IPS DF 6.9 (cell line): ENCODE measurements at regions not wholly inside any gene's neighbourhood (a gene's known extent, or its start where the extent isn't known, plus 50 kb on each side); places are given as distances from the start of the nearest gene placed in this dataset.

Experiments used
- DNase-seq: peaks from one replicate; pipeline ENCODE4 v3.0.0-alpha.2; 2013; ENCODE audit warnings: low read depth, low spot score
- H3K27ac ChIP-seq: one replicate; pipeline ENCODE4 v1.5.1; 2013; ENCODE audit warnings: low read length, control low read depth
- H3K27me3 ChIP-seq: 2 replicates; pipeline ENCODE4 v1.6.1; 2013; ENCODE audit warnings: mild to moderate bottlenecking, low read length; ENCODE audit not compliant: control insufficient read depth, insufficient read depth
- H3K36me3 ChIP-seq: 2 replicates; pipeline ENCODE4 v1.6.1; 2013; ENCODE audit warnings: low read length; ENCODE audit not compliant: control insufficient read depth, insufficient read depth
- H3K4me1 ChIP-seq: 2 replicates; pipeline ENCODE4 v1.6.1; 2013; ENCODE audit warnings: low read length; ENCODE audit not compliant: control insufficient read depth, insufficient read depth
- H3K4me3 ChIP-seq: 2 replicates; pipeline ENCODE4 v1.5.1; 2013; ENCODE audit warnings: mild to moderate bottlenecking, low read length
- H3K9me3 ChIP-seq: 2 replicates; pipeline ENCODE4 v1.6.1; 2013; ENCODE audit warnings: low read length, inconsistent platforms; ENCODE audit not compliant: control insufficient read depth, insufficient read depth
- WGBS: extraction: QIAGEN DNeasy Blood & Tissue Kit; methylation state at CpG from one replicate; pipeline ENCODE4 v1.1.7; 2013; ENCODE audit warnings: mixed read lengths, missing lambda C conversion rate; ENCODE audit not compliant: insufficient read length, insufficient coverage; 5-methylcytosine and 5-hydroxymethylcytosine counted together

DNA sequence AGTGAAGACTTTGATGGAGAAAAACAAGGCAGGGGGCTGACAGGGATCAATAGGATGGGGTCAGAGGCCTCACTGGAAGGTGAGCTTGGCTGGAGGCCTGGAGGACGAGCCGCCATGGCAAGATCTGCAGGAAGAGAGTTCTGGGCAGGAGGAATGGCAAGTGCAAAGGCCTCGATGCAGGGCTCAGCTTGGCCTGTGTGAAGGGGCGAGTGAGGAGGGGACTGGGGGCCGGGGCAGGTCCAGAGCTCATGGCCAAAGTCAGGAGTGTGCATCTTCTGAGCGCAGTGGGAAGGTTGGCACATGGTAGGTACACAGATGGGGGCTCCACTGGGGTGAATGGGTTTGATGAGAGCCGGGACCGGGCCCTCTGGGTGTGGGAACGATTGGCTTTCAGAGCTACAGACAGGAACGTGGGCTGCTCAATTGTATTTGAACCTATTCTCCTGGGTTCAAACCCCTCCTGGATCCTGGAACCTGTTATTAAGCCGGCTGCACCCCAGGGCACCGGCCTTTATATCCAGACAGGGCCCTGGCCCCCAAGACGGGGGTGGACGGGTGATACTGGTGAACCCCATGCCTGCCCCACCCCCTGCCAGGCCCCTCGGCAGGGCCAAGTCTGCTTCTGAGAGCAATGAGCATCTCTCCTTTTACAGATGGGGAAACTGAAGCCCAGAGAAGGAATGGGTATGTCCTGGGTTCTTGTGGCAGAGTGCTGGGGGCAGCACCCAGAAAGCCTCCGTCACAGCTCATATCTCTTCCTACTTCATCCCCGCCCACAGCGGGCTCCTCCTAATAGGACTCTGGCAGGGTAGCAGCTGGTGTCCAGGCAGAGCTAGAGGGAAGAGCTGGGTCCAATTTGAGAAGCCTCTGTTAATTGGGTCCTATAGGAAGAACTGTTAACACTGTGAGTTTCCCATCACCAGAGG lies 106.1 kb downstream of the CEBPB start:
- H3K36me3 ChIP-seq = no peaks in the 10 kb centered on the region
- no peak overlapping the region for H3K27ac ChIP-seq
- no peak for DNase-seq
- H3K4me1 ChIP-seq = no peaks in the 10 kb centered on the region
- no peaks in the 10 kb centered on the region for H3K9me3 ChIP-seq
- no peaks in the 10 kb centered on the region for H3K27me3 ChIP-seq
- no peak overlapping the region for H3K4me3 ChIP-seq
- no CpG with 5 or more reads among the region's 18 CpGs for WGBS

DNA sequence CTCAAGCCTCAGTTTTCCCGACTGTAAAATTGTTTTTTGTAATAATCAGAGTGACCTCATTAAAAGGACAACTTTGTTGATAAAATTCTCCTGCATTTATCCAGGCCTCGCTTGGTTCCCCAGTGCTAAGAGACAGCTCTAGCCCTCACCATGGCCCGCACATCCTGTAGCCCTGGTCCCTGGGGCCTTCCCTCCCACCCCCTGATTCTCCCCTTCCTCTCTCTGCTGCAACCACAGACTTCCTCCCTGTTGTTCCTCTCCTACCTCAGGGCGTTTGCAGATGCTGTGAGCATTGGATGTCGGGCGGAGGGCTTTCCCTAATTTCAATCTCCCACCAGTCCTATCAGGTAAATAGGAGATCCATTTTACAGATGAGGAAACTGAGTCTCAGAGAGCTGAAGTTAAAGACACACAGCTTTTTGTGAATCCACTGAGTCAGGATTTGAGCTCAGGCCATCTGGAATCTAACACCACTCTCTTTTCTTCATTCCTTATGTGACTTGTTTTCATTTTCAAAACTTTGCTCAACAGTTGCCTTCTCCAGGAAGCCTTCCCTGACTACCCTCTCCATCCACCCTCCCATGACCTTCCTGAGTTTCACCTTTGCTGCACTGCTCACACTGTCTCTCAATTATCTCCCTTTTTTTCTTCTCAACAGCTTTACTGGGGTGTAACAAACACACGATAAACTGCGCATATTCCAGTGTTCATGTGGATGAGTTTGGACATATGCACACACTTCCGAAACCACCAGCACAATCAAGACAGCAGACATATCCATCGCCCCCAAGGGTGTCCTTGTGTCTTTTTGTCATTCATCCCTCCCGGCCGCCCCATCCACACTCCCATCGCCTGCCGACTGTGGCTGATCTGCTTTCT lies 107.1 kb downstream of the CEBPB start:
- H3K9me3 ChIP-seq = no peaks in the 10 kb centered on the region
- no peaks in the 10 kb centered on the region for H3K36me3 ChIP-seq
- no peak for DNase-seq
- WGBS = no CpG with 5 or more reads among the region's 14 CpGs
- no peak overlapping the region for H3K4me3 ChIP-seq
- no peaks in the 10 kb centered on the region for H3K4me1 ChIP-seq
- no peak overlapping the region for H3K27ac ChIP-seq
- no peaks in the 10 kb centered on the region for H3K27me3 ChIP-seq

DNA sequence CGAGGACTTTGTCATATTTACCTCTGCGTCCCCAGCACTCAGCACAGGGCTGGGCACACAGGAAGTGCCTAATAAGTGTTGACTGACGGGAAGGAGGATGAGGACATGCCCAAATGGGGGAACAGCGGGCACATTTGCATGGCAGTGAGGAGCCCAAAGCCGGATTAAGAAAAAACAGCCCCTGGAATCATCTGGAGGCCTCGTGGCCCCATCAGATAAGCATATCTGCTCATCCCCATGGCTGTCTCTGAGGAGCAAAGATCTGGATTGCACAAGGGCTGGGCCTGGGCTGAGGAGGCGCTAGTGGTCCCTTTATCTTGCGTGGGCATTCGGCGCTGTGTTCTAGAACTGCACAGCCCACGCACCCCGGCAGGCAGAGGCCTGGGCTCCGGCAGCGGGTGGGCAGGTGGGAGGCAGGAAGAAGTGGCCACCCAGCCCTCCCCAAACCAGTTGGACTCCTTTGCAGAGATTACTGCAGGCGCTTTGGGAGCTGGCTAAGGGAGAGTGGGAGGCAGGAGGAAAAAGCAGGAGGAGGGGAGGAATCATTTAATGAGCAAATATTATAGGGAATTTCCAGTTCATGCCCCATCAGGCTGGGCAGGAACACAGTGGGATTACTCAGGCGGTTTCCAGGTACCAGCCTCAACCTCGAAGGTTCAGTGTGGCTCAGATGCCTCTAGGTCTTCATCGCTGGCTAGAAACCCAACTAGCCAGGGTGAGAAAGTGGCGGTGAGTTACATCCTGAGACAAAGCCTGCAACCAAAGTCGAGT lies 108.1 kb downstream of the CEBPB start:
- Histone ChIP-seq H3K4me1 (no peaks in the 10 kb centered on the region), H3K9me3 (no peaks in the 10 kb centered on the region), H3K36me3 (no peaks in the 10 kb centered on the region), H3K4me3 (no peak overlapping the region), H3K27me3 (no peaks in the 10 kb centered on the region), H3K27ac (no peak overlapping the region)
- no CpG with 5 or more reads among the region's 20 CpGs for WGBS
- DNase-seq = no peak

DNA sequence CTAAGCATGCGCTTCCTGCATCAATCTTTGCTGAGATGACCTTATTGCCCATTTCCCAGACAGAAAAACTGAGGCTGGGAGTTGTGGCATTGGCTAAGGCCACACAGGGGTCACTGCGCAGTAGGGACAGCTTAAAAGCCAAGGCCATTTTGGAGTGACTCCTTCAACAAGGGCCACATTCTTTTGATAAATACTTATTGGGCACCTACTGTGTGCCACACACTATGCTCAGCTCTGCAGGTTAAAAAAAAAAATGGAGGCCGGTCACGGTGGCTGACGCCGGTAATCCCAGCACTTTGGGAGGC lies 108.6 kb downstream of the CEBPB start:
- no peak overlapping the region for H3K27ac ChIP-seq
- no peaks in the 10 kb centered on the region for H3K27me3 ChIP-seq
- no peaks in the 10 kb centered on the region for H3K9me3 ChIP-seq
- H3K4me1 ChIP-seq = no peaks in the 10 kb centered on the region
- no CpG with 5 or more reads among the region's 6 CpGs for WGBS
- no peak overlapping the region for H3K4me3 ChIP-seq
- no peaks in the 10 kb centered on the region for H3K36me3 ChIP-seq
- DNase-seq = no peak

DNA sequence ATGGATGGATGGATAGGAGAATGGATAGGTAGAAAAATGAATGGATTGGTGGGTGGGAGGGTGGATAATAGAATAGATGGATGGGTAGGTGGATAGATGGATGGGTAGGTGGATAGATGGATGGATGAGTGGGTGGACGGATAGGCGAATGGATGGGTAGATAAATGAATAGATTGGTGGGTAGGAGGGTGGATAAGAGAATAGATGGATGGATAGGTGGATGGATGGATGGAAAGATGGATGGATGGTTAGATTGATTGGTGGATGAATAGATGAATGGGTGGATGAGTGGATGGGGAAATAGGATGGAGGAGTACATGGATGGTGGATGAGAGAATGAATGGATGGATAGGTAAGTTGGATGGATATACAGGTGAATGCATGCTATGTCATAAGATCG lies 110.5 kb downstream of the CEBPB start:
- WGBS = 96% methylated on average over 2 of the region's 3 CpGs
- Histone ChIP-seq H3K27ac (no peak overlapping the region), H3K36me3 (no peaks in the 10 kb centered on the region), H3K27me3 (no peaks in the 10 kb centered on the region), H3K4me1 (peaks cover 2% of the 10 kb centered on the region; the same call in 1 of the 2 replicates), H3K4me3 (no peak overlapping the region), H3K9me3 (no peaks in the 10 kb centered on the region)
- DNase-seq = no peak

DNA sequence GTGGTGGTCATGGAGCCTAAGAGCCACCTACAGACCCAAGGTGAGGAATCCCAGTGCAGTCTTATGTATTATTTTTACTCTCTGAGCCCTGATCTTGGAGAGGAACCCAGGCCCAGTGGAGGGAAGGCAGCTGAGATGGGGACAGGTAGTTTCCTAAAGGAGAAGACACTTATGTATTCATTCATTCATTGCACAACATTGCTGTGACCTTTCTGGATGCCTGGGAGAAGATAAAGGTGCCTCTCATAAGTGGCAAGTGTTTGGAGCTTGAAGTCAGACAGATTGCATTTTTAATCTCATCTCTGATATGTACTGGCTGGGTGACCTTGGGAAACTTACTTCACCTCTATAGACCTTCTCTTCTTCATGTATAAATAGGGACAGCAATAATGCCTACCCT lies 111.1 kb downstream of the CEBPB start:
- Histone ChIP-seq H3K36me3 (no peaks in the 10 kb centered on the region), H3K27ac (no peak overlapping the region), H3K9me3 (no peaks in the 10 kb centered on the region), H3K27me3 (no peaks in the 10 kb centered on the region), H3K4me1 (peaks cover 2% of the 10 kb centered on the region; the same call in 1 of the 2 replicates), H3K4me3 (no peak overlapping the region)
- DNase-seq = no peak

DNA sequence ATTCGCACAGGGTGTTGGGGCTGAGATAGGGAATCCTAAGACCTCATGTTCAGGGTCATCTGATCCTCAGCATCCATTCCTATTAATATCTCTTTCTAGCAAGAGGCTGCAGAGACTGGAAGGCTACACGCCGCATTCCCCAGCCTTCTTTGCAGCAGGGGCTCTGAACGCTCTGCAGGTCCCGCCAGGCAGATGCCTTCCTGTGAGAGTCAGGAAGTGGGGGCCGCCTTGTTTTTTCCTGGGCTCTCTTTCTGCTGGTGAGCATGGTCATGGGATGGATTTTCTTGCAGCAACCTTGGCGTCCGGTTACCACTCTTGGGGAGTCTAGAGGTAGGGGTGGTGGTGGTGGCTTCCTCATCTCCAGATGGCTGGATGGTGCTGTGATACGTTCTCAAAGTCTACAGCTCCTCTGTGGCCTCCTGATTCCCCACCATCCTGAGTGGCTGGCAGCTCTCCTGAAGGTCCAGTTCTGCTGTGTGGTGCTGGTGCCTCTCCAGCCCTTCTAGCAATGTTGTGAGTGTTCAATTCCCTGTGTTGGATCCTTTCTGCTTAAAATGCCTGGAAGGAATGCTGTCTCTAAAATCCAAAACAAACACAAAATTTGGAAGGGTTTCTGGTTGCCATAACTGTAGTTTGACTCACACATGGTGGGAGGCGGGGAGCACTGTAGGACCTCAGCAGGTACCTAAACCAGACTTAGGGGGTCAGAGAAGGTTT lies 111.9 kb downstream of the CEBPB start:
- WGBS = no CpG with 5 or more reads among the region's 10 CpGs
- Histone ChIP-seq H3K36me3 (no peaks in the 10 kb centered on the region), H3K9me3 (no peaks in the 10 kb centered on the region), H3K4me3 (no peak overlapping the region), H3K4me1 (peaks cover 2% of the 10 kb centered on the region; the same call in 1 of the 2 replicates), H3K27me3 (no peaks in the 10 kb centered on the region), H3K27ac (no peak overlapping the region)
- DNase-seq = no peak

DNA sequence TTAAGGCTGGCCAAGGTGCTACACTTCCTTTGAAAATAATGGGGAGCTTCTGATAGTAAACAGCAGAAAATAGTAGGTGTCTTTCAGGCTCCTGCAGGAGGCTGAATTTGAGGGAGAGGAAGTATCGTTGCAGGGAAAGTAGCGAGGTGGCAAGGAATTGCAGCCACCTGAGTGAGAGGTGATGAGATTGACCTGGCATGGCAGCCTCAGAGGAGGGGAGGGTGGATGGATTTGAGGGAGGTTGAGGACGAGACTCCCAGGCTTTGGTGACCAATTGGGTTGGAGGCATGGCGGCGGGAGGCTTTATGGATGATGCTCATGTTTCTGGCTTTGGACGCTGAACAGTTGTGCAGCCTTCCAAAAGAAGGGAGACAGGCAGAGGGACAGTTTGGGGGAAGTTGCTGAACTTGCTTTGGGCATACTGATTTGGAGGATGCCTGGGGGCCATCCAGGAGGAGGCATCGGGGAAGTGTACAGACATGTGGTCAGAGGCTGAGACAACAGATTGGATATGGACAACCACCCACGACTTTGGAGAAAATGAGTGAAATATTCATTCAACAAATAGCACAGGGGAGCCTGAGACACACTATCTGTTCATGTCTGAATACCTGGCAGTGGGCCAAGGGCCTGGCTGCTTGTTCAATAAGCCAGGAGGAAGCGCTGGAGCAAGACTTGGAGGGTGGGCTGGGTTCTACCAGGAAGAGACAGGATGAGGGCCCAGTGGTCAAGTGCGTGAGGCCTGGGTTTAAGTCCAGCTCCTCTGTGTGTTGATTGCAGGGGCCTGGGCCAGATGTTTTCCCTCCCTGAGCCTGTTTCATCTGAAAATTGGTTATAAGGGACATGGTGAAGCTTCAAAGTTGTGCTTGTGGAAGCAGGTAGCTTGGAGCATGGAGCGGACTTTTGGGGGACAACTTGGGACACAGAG lies 113.2 kb downstream of the CEBPB start:
- Histone ChIP-seq H3K4me3 (no peak overlapping the region), H3K9me3 (no peaks in the 10 kb centered on the region), H3K36me3 (no peaks in the 10 kb centered on the region), H3K4me1 (peaks cover 3% of the 10 kb centered on the region), H3K27me3 (no peaks in the 10 kb centered on the region), H3K27ac (no peak overlapping the region)
- no peak for DNase-seq
- no CpG with 5 or more reads among the region's 11 CpGs for WGBS

DNA sequence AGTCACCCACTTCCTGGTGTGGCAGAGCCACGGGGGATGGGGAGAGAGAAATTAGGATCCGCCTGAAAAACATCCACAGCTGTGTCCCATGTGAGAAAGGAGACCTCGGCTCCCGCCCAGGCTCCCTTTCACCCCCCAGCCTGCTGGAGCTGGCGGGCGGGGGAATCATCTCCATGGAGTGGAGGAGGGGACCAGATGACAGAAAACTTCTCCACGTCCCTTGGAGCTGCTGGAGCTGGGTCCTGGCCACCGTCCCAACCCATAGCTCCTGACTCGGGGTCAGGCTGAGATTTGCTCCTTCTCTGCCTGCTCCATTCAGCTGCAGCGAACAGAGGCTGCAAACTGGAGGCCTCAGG lies 113.8 kb downstream of the CEBPB start:
- Histone ChIP-seq H3K4me3 (no peak overlapping the region), H3K9me3 (no peaks in the 10 kb centered on the region), H3K4me1 (peaks cover 5% of the 10 kb centered on the region), H3K27me3 (no peaks in the 10 kb centered on the region), H3K27ac (no peak overlapping the region), H3K36me3 (no peaks in the 10 kb centered on the region)
- DNase-seq = no peak
- no CpG with 5 or more reads among the region's 10 CpGs for WGBS
